Stomach smooth muscle (tissue), 2 donors: ENCODE measurements at regions not wholly inside any gene's neighbourhood (a gene's known extent, or its start where the extent isn't known, plus 50 kb on each side); places are given as distances from the start of the nearest gene placed in this dataset.

ENCODE experiments used
- H3K27ac ChIP-seq: one replicate; pipeline ENCODE4 v1.7.0; 2013; ENCODE audit warnings: mild to moderate bottlenecking, low read length, inconsistent platforms
- H3K27me3 ChIP-seq, 2 donors: one replicate each; pipeline ENCODE4 v1.7.0; 2013; ENCODE audit warnings: low read length in 2 of 2; ENCODE audit not compliant: insufficient read depth in 2 of 2, control insufficient read depth in 1 of 2
- H3K36me3 ChIP-seq, 2 donors: one replicate each; pipeline ENCODE4 v1.7.0; 2013; ENCODE audit warnings: low read length in 2 of 2; ENCODE audit not compliant: control insufficient read depth in 2 of 2, insufficient read depth in 2 of 2
- H3K4me1 ChIP-seq: one replicate; pipeline ENCODE4 v1.7.0; 2013; ENCODE audit warnings: low read length; ENCODE audit not compliant: control insufficient read depth, insufficient read depth
- H3K4me3 ChIP-seq, 2 donors: one replicate each; pipeline ENCODE4 v1.7.0; 2013; ENCODE audit warnings: low read length in 2 of 2
- H3K9ac ChIP-seq, 2 donors: one replicate each; pipeline ENCODE4 v1.7.0; 2013; ENCODE audit warnings: low read length in 2 of 2, mild to moderate bottlenecking in 1 of 2
- H3K9me3 ChIP-seq, 2 donors: one replicate each; pipeline ENCODE4 v1.7.0; 2013; ENCODE audit warnings: low read length in 2 of 2; ENCODE audit not compliant: control insufficient read depth in 2 of 2
- donor health status: healthy.
- donor health status: Pancreatic carcinoma.

- Histone ChIP-seq H3K36me3 (no peaks in the 10 kb centered on the region), H3K4me1 (peaks cover 7% of the 10 kb centered on the region), H3K27ac (no peak overlapping the region), H3K27me3 (no peaks in the 10 kb centered on the region), H3K9ac (no peak overlapping the region), H3K9me3 (no peaks in the 10 kb centered on the region), H3K4me3 (no peak overlapping the region)
These were observed 69.6 kb upstream of the ARL4D start for GRCh38 chr17:43329183-43329582.

DNA sequence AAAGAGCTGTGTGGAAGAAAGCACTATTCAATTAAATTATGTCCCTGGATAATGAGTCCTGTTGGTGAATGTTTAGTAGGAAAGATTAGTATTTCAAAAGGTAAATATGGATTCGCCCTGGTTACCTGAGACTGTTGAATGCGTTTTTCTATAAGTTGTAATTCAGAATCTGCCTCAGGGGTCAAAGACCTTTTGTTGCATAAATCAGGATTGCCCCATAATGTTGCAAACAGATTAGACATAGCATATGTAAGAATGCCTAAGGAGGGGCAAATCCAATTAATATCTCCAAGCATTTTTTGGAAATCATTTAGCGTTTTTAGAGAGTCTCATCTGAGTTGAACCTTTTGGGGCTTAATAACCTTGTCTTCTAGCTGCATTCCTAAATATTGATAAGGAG is 70.1 kb upstream of the ARL4D start:
- Histone ChIP-seq H3K9ac (no peak overlapping the region), H3K27ac (no peak overlapping the region), H3K4me3 (no peak overlapping the region), H3K9me3 (no peaks in the 10 kb centered on the region), H3K36me3 (no peaks in the 10 kb centered on the region), H3K4me1 (peaks cover 3% of the 10 kb centered on the region), H3K27me3 (no peaks in the 10 kb centered on the region)

- Histone ChIP-seq H3K9me3 (no peaks in the 10 kb centered on the region), H3K4me1 (no peaks in the 10 kb centered on the region), H3K4me3 (no peak overlapping the region), H3K36me3 (no peaks in the 10 kb centered on the region), H3K9ac (peak overlapping the region in 1 of 2 donors; percentile 6), H3K27ac (no peak overlapping the region), H3K27me3 (no peaks in the 10 kb centered on the region)
These were observed 70.9 kb upstream of the ARL4D start for GRCh38 chr17:43327834-43328420.

DNA sequence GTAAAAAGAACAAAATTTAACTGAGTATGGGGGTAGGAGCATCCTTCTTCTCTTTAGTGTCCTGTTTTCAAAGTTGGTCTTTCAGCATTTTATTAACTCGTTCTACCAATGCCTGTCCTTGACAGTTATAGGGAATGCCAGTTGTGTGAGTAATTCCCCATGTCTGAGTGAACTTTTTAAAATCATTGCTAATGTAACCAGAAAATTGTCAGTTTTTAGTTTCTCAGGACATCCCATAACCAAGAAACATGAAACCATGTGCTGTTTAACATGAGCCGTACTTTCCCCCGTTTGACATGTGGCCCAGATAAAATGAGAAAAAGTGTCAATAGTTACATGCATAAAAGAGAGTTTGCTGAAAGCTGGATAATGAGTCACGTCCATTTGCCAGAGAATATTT is 71.4 kb upstream of the ARL4D start:
- H3K36me3 ChIP-seq, result no peaks in the 10 kb centered on the region
- H3K4me3 ChIP-seq, result no peak overlapping the region
- no peaks in the 10 kb centered on the region for H3K4me1 ChIP-seq
- H3K27me3 ChIP-seq, result no peaks in the 10 kb centered on the region
- H3K27ac ChIP-seq, result no peak overlapping the region
- H3K9ac ChIP-seq, result no peak overlapping the region
- H3K9me3 ChIP-seq, result no peaks in the 10 kb centered on the region

DNA sequence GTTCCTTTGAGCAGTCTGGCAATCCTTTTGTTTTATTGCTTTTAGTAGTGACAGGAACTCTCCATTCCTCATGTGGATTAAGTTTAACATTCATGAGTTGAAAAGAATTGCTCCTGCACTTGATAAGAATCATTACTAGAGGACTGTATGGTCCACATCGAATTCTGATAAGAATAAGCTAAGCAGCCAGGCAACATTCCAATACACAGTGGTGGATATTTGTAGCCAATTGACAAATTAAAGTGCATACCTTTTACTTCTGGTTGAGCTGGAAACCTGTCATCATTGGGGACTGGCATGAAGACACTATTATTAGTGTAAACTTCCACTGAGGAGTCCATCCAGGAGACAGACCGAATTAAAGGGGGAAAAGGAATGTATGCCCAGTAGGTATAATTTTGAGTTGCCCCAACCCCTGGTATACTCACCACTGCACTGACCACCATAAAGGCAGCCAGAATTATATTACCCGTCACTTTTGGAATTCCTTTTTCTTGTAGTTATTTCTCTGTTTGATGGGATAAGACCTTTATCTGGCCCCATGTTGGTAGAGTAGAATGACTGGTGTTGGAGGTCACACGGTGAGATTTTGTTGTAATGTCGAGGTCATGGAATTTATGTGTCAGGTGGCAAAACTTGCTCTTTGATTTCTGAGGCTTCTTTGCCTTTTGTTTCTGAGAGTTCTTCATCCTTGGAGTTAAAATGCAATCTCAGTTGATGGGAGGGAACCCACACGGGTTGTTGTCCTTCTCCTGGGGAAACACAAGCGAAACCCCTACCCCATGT is 72.1 kb upstream of the ARL4D start:
- no peak overlapping the region for H3K4me3 ChIP-seq
- no peaks in the 10 kb centered on the region for H3K36me3 ChIP-seq
- no peaks in the 10 kb centered on the region for H3K27me3 ChIP-seq
- no peak overlapping the region for H3K9ac ChIP-seq
- no peaks in the 10 kb centered on the region for H3K9me3 ChIP-seq
- no peak overlapping the region for H3K27ac ChIP-seq
- no peaks in the 10 kb centered on the region for H3K4me1 ChIP-seq

DNA sequence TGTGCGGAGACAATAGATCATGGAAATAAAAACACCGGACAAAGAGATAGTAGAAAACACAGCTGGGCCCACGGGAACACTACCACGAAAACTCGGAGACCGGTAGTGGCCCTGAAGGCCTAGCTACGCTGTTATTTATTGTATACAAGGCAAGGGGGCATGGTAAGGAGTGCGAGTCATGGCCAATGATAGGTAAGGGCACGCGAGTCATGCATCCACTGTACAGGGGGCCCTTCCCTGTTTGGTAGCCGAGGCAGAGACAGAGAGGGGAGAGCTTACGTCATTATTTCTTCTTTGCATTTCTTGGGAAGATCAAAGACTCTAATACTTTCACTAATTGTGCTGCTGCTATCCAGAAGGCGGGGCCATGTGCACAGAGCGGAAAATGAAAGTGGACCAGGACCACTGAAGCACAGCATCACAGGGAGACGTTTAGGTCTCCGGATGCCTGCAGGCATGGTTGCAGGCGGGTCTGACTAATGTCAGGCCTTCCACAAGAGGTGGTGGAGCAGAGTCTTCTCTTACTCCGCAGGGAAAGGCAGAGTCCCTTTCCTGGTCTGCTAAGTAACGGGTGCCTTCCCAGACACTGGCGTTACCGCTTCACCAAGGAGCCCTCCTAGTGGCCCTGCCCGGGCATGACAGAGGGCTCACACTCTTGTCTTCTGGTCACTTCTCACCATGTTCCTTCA is 74.4 kb upstream of the ARL4D start:
- H3K9me3 ChIP-seq, result no peaks in the 10 kb centered on the region
- H3K27me3 ChIP-seq, result no peaks in the 10 kb centered on the region
- no peak overlapping the region for H3K9ac ChIP-seq
- no peaks in the 10 kb centered on the region for H3K36me3 ChIP-seq
- H3K4me3 ChIP-seq, result no peak overlapping the region
- no peak overlapping the region for H3K27ac ChIP-seq
- H3K4me1 ChIP-seq, result no peaks in the 10 kb centered on the region

- Histone ChIP-seq H3K4me1 (no peaks in the 10 kb centered on the region), H3K9ac (no peak overlapping the region), H3K27me3 (no peaks in the 10 kb centered on the region), H3K4me3 (no peak overlapping the region), H3K9me3 (no peaks in the 10 kb centered on the region), H3K27ac (no peak overlapping the region), H3K36me3 (no peaks in the 10 kb centered on the region)
These were observed 79.3 kb upstream of the ARL4D start for GRCh38 chr17:43319293-43320124.

GRCh38 chr17:43316522-43317142 is 82.2 kb upstream of the ARL4D start:
- Histone ChIP-seq H3K4me1 (no peaks in the 10 kb centered on the region), H3K27me3 (no peaks in the 10 kb centered on the region), H3K9me3 (no peaks in the 10 kb centered on the region), H3K36me3 (no peaks in the 10 kb centered on the region), H3K27ac (no peak overlapping the region), H3K4me3 (no peak overlapping the region), H3K9ac (no peak overlapping the region)

GRCh38 chr17:43315858-43316521 is 82.2 kb upstream of the RNU2-1 start:
- Histone ChIP-seq H3K9ac (no peak overlapping the region), H3K9me3 (no peaks in the 10 kb centered on the region), H3K27me3 (no peaks in the 10 kb centered on the region), H3K4me1 (no peaks in the 10 kb centered on the region), H3K36me3 (no peaks in the 10 kb centered on the region), H3K4me3 (no peak overlapping the region), H3K27ac (no peak overlapping the region)

GRCh38 chr17:43315369-43315768 is 81.6 kb upstream of the RNU2-1 start:
- no peak overlapping the region for H3K4me3 ChIP-seq
- no peaks in the 10 kb centered on the region for H3K27me3 ChIP-seq

More at GRCh38 chr17:43315369-43315768, 81.6 kb upstream of the RNU2-1 start:
- H3K27ac ChIP-seq, result no peak overlapping the region
- H3K9me3 ChIP-seq, result no peaks in the 10 kb centered on the region
- H3K9ac ChIP-seq, result no peak overlapping the region
- no peaks in the 10 kb centered on the region for H3K4me1 ChIP-seq
- H3K36me3 ChIP-seq, result no peaks in the 10 kb centered on the region
